HepG2 (cell line): ENCODE measurements at regions not wholly inside any gene's neighbourhood (a gene's known extent, or its start where the extent isn't known, plus 50 kb on each side); places are given as distances from the start of the nearest gene placed in this dataset.
A peak's percentile ranks its signal among the peaks of the same experiment; 100 is the strongest.

ENCODE experiments used
- ASH2L ChIP-seq: fragments of 300-600, 200-600 bp; sonication (generic); IDR thresholded peaks from 2 replicates; pipeline ENCODE4 v1.7.0; 2017; ENCODE audit warnings: low read depth, mild to moderate bottlenecking, moderate library complexity, mixed read lengths, low read length; ENCODE audit not compliant: insufficient read length
- EP300 ChIP-seq, 3 experiments: sonication (generic) in 1 of 3; formaldehyde crosslinking in 1 of 3; IDR thresholded peaks; 2 replicates each; pipeline versions ENCODE4 v1.5.1 to v1.6.1; 2011 to 2020; ENCODE audit warnings: low read depth in 2 of 3, low read length in 2 of 3, borderline replicate concordance in 1 of 3, improper control_type of control experiment in 1 of 3, mild to moderate bottlenecking in 1 of 3, missing genetic modification reagents in 1 of 3, moderate library complexity in 1 of 3
- JDP2 ChIP-seq: sonication (generic); formaldehyde crosslinking; IDR thresholded peaks from 2 replicates; pipeline ENCODE4 v1.8.1; 2022; ENCODE audit warnings: missing genetic modification reagents, borderline replicate concordance
- KDM5A ChIP-seq: fragments of 200-600 bp; sonication (generic); IDR thresholded peaks from 2 replicates; pipeline ENCODE4 v1.7.0; 2018; ENCODE audit warnings: antibody characterized with exemption, mild to moderate bottlenecking, low read length, borderline replicate concordance
- KLF12 ChIP-seq: sonication (generic); formaldehyde crosslinking; IDR thresholded peaks from 2 replicates; pipeline ENCODE4 v1.4.0; 2020; ENCODE audit warnings: missing genetic modification reagents, borderline replicate concordance
- MXD4 ChIP-seq: IDR thresholded peaks from 2 replicates; pipeline ENCODE4 v1.6.1; 2016; ENCODE audit warnings: mild to moderate bottlenecking, missing biosample characterization, missing genetic modification reagents
- POLR2A ChIP-seq, 2 experiments: IDR thresholded peaks; 2 replicates each; pipeline ENCODE4 v1.6.1; 2011; ENCODE audit warnings: low read depth in 2 of 2, low read length in 2 of 2, mild to moderate bottlenecking in 1 of 2, moderate library complexity in 1 of 2; ENCODE audit not compliant: insufficient read depth in 1 of 2
- POLR2AphosphoS5 ChIP-seq: IDR thresholded peaks from 2 replicates; pipeline ENCODE4 v1.6.1; 2012; ENCODE audit warnings: low read depth, low read length
- RBAK ChIP-seq: sonication (generic); formaldehyde crosslinking; IDR thresholded peaks from 2 replicates; pipeline ENCODE4 v1.5.1; 2020; ENCODE audit warnings: mild to moderate bottlenecking, missing genetic modification reagents
- RFX5 ChIP-seq: IDR thresholded peaks from 2 replicates; pipeline ENCODE4 v1.6.1; 2011; ENCODE audit warnings: low read depth, low read length, improper control_type of control experiment
- TEAD3 ChIP-seq: optimal IDR thresholded peaks from 2 replicates; pipeline ENCODE3; 2016; ENCODE audit warnings: borderline replicate concordance
- U2AF2 ChIP-seq: fragments of 200-400 bp; formaldehyde crosslinking; IDR thresholded peaks from 2 replicates; pipeline ENCODE4 v1.6.1; 2017; ENCODE audit warnings: low read depth, mild to moderate bottlenecking, low read length
- ZC3H4 ChIP-seq: sonication (generic); formaldehyde crosslinking; IDR thresholded peaks from 2 replicates; pipeline ENCODE4 v1.4.0; 2020; ENCODE audit warnings: missing genetic modification reagents, borderline replicate concordance
- ZNF431 ChIP-seq: sonication (generic); formaldehyde crosslinking; IDR thresholded peaks from 2 replicates; pipeline ENCODE4 v1.9.0; 2022; ENCODE audit warnings: missing genetic modification reagents, low read depth, mild to moderate bottlenecking, borderline replicate concordance
- ZNF775 ChIP-seq: sonication (generic); formaldehyde crosslinking; IDR thresholded peaks from 2 replicates; pipeline ENCODE4 v1.4.0; 2020; ENCODE audit warnings: missing genetic modification reagents, mild to moderate bottlenecking, moderate library complexity, borderline replicate concordance
- TF ChIP-seq, protein P1 (sequence below): sonication (generic); formaldehyde crosslinking; conservative IDR thresholded peaks from 2 replicates; pipeline ENCODE4 v1.8.0; 2022; ENCODE audit warnings: low read depth, missing genetic modification reagents
- TF ChIP-seq, protein P2 (sequence below): sonication (generic); formaldehyde crosslinking; IDR thresholded peaks from 2 replicates; pipeline ENCODE4 v1.5.0; 2020; ENCODE audit warnings: missing genetic modification reagents
- TF ChIP-seq, protein P3 (sequence below): sonication (generic); formaldehyde crosslinking; IDR thresholded peaks from 2 replicates; pipeline ENCODE4 v1.5.0; 2020; ENCODE audit warnings: mild to moderate bottlenecking, missing genetic modification reagents
- TF ChIP-seq, protein P4 (sequence below): sonication (generic); formaldehyde crosslinking; IDR thresholded peaks from 2 replicates; pipeline ENCODE4 v1.5.0; 2020; ENCODE audit warnings: mild to moderate bottlenecking, missing genetic modification reagents, borderline replicate concordance
- TF ChIP-seq, protein P5 (sequence below): IDR thresholded peaks from 2 replicates; pipeline ENCODE4 v1.6.1; 2018; ENCODE audit warnings: missing genetic modification reagents

DNA sequence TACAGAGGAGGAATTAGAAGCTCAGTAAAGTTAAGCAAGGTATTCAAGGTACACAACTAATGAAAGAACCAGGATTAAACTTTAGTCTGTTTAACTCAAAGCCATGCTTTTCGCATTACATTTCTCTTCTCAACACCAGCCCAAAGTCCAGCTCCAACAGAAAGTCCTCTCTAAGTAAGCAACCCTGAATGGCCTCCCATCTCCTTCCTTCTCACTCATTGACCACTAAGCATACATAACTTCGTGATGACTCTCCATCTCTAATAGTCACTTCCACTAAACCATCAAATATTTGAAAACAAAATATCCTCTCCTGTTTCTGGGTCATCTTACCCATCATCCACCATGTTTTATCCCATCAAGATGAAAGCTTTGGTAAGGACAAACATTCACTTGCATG lies 219.8 kb downstream of the RAD51AP2 start (continued):
- TF ChIP-seq, protein P1, sequence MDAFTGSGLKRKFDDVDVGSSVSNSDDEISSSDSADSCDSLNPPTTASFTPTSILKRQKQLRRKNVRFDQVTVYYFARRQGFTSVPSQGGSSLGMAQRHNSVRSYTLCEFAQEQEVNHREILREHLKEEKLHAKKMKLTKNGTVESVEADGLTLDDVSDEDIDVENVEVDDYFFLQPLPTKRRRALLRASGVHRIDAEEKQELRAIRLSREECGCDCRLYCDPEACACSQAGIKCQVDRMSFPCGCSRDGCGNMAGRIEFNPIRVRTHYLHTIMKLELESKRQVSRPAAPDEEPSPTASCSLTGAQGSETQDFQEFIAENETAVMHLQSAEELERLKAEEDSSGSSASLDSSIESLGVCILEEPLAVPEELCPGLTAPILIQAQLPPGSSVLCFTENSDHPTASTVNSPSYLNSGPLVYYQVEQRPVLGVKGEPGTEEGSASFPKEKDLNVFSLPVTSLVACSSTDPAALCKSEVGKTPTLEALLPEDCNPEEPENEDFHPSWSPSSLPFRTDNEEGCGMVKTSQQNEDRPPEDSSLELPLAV (CRISPR knock-in tag): no peak
- TF ChIP-seq, protein P2, sequence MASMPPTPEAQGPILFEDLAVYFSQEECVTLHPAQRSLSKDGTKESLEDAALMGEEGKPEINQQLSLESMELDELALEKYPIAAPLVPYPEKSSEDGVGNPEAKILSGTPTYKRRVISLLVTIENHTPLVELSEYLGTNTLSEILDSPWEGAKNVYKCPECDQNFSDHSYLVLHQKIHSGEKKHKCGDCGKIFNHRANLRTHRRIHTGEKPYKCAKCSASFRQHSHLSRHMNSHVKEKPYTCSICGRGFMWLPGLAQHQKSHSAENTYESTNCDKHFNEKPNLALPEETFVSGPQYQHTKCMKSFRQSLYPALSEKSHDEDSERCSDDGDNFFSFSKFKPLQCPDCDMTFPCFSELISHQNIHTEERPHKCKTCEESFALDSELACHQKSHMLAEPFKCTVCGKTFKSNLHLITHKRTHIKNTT (CRISPR knock-in tag): no peak
- TF ChIP-seq, protein P3, sequence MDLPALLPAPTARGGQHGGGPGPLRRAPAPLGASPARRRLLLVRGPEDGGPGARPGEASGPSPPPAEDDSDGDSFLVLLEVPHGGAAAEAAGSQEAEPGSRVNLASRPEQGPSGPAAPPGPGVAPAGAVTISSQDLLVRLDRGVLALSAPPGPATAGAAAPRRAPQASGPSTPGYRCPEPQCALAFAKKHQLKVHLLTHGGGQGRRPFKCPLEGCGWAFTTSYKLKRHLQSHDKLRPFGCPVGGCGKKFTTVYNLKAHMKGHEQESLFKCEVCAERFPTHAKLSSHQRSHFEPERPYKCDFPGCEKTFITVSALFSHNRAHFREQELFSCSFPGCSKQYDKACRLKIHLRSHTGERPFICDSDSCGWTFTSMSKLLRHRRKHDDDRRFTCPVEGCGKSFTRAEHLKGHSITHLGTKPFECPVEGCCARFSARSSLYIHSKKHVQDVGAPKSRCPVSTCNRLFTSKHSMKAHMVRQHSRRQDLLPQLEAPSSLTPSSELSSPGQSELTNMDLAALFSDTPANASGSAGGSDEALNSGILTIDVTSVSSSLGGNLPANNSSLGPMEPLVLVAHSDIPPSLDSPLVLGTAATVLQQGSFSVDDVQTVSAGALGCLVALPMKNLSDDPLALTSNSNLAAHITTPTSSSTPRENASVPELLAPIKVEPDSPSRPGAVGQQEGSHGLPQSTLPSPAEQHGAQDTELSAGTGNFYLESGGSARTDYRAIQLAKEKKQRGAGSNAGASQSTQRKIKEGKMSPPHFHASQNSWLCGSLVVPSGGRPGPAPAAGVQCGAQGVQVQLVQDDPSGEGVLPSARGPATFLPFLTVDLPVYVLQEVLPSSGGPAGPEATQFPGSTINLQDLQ: no peak
- TF ChIP-seq, protein P4, sequence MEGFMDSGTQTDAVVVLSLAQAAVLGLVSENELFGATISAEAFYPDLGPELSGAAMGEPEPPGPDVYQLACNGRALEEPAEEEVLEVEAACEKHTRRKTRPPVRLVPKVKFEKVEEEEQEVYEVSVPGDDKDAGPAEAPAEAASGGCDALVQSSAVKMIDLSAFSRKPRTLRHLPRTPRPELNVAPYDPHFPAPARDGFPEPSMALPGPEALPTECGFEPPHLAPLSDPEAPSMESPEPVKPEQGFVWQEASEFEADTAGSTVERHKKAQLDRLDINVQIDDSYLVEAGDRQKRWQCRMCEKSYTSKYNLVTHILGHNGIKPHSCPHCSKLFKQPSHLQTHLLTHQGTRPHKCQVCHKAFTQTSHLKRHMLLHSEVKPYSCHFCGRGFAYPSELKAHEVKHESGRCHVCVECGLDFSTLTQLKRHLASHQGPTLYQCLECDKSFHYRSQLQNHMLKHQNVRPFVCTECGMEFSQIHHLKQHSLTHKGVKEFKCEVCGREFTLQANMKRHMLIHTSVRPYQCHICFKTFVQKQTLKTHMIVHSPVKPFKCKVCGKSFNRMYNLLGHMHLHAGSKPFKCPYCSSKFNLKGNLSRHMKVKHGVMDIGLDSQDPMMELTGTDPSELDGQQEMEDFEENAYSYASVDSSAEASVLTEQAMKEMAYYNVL: no peak
- no peak for TF ChIP-seq KDM5A
- TF ChIP-seq ASH2L: peak; percentile 17
- TF ChIP-seq JDP2 (CRISPR knock-in tag): no peak
- no peak for TF ChIP-seq MXD4 (CRISPR knock-in tag)
- TF ChIP-seq U2AF2: no peak
- TF ChIP-seq ZNF431 (CRISPR knock-in tag): no peak
- no peak for TF ChIP-seq RFX5
- TF ChIP-seq ZNF775 (CRISPR knock-in tag): no peak
- no peak for TF ChIP-seq ZC3H4 (CRISPR knock-in tag)
- TF ChIP-seq POLR2A (IDR thresholded peaks at IDR 0.05; ENCODE audit: insufficient read depth in 1 of 2, low read depth in 2 of 2, low read length in 2 of 2): no peak
- TF ChIP-seq RBAK (CRISPR knock-in tag): no peak
- no peak for TF ChIP-seq KLF12
- no peak for TF ChIP-seq POLR2AphosphoS5
- TF ChIP-seq, protein P5, sequence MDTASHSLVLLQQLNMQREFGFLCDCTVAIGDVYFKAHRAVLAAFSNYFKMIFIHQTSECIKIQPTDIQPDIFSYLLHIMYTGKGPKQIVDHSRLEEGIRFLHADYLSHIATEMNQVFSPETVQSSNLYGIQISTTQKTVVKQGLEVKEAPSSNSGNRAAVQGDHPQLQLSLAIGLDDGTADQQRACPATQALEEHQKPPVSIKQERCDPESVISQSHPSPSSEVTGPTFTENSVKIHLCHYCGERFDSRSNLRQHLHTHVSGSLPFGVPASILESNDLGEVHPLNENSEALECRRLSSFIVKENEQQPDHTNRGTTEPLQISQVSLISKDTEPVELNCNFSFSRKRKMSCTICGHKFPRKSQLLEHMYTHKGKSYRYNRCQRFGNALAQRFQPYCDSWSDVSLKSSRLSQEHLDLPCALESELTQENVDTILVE (CRISPR knock-in tag): no peak
- TF ChIP-seq TEAD3: peak; percentile 45
- TF ChIP-seq EP300 (IDR thresholded peaks at IDR 0.05; ENCODE audit: low read depth in 2 of 2, low read length in 2 of 2): peak in 1 of 2 experiments; percentile 48; a peak in 2 of 4 replicates
- TF ChIP-seq EP300 (CRISPR knock-in tag; IDR thresholded peaks at IDR 0.05; ENCODE audit: borderline replicate concordance): no peak; the same call in 1 of the 2 replicates
